ENCODE measurements at regions not wholly inside any gene's neighbourhood (a gene's known extent, or its start where the extent isn't known, plus 50 kb on each side); places are given as distances from the start of the nearest gene placed in this dataset.

- TF ChIP-seq POLR2A (IDR thresholded peaks at IDR 0.05; ENCODE audit: low read depth, low read length) (no peak), TAF1 (IDR thresholded peaks at IDR 0.05; ENCODE audit: borderline replicate concordance, low read depth, low read length) (no peak), POLR2AphosphoS5 (IDR thresholded peaks at IDR 0.05; ENCODE audit: low read depth, low read length) (no peak)
These were observed 143.4 kb upstream of the BCL6 start for GRCh38 chr3:187888701-187889100.
